ENCODE measurements at regions not wholly inside any gene's neighbourhood (a gene's known extent, or its start where the extent isn't known, plus 50 kb on each side); places are given as distances from the start of the nearest gene placed in this dataset.

GRCh38 chr2:236827997-236828396, 257.7 kb upstream of the COPS8 start:
- ATAC-seq = no peak
- BruUV-seq (replicated peaks) = no TSS peak
- Histone ChIP-seq H3K36me3 (ENCODE audit: control insufficient read depth, insufficient read depth, low read length) (no peaks in the 10 kb centered on the region), H3K9ac (ENCODE audit: insufficient read depth in 1 of 2, low read depth in 2 of 2, low read length in 2 of 2) (no peak overlapping the region), H3K4me1 (replicated peaks in 1 of 2; ENCODE audit: control insufficient read depth in 2 of 2, insufficient read depth in 2 of 2, low read length in 2 of 2) (no peaks in the 10 kb centered on the region; a peak in 1 of 5 replicates), H3K9me3 (replicated peaks; ENCODE audit: control insufficient read depth, insufficient read depth, low read depth, low read length) (no peaks in the 10 kb centered on the region), H4K20me1 (replicated peaks; ENCODE audit: control insufficient read depth, insufficient read depth, low read length) (no peaks in the 10 kb centered on the region), H3K4me2 (ENCODE audit: insufficient read depth, low read length) (no peak overlapping the region), H3K9me1 (ENCODE audit: control insufficient read depth, insufficient read depth, low read length) (no peaks in the 10 kb centered on the region), H3K27me3 (ENCODE audit: control insufficient read depth in 2 of 2, insufficient read depth in 2 of 2, low read length in 2 of 2) (peaks cover 0 to 5% of the 10 kb centered on the region in 2 experiments; a peak in 1 of 5 replicates), H3K4me3 (no peak overlapping the region), H3K27ac (ENCODE audit: extremely low read depth, low read depth, low read length) (no peak overlapping the region), H2AFZ (ENCODE audit: low read depth, low read length) (no peak overlapping the region), H3K79me2 (ENCODE audit: control insufficient read depth, insufficient read depth, low read length) (no peaks in the 10 kb centered on the region)
- ChIA-PET POLR2A (no interaction called here), CTCF (ENCODE audit: low intra/inter-chr PET ratio) (no interaction called here)
- in situ Hi-C loops (cut with MboI) = no loop called here
- intact Hi-C loops (cut with micrococcal nuclease) = no loop called here
- FAIRE-seq = no peak
- WGBS (ENCODE audit: insufficient coverage, low coverage, missing lambda C conversion rate) = 0% methylated on average over 3 of the region's 3 CpGs
- no peak for DNase-seq (ENCODE audit: extremely low read depth in 1 of 4, low spot score in 3 of 4)
- TF ChIP-seq GTF3C2 (IDR thresholded peaks at IDR 0.05; ENCODE audit: borderline replicate concordance, extremely low read depth, insufficient read length) = no peak
- TF ChIP-seq ZNF277 (CRISPR knock-in tag; IDR thresholded peaks at IDR 0.05; ENCODE audit: borderline replicate concordance) = no peak
- TF ChIP-seq KHSRP (IDR thresholded peaks at IDR 0.05) = no peak
- no peak for TF ChIP-seq SRSF1 (IDR thresholded peaks at IDR 0.05; ENCODE audit: low read depth, low read length)
- no peak for TF ChIP-seq ZBTB7A (IDR thresholded peaks at IDR 0.05; ENCODE audit: borderline replicate concordance, control insufficient read depth, low read depth, low read length)
- TF ChIP-seq ADNP (tag; IDR thresholded peaks at IDR 0.05) = no peak
- no peak for TF ChIP-seq TFAM (CRISPR knock-in tag; conservative IDR thresholded peaks at IDR 0.05)
- no peak for TF ChIP-seq TCFL5 (CRISPR knock-in tag; conservative IDR thresholded peaks at IDR 0.05)
- no peak for TF ChIP-seq HDAC3 (IDR thresholded peaks at IDR 0.05; ENCODE audit: borderline replicate concordance, partially characterized antibody)
- no peak for TF ChIP-seq ZC3H11A (IDR thresholded peaks at IDR 0.05; ENCODE audit: low read depth, low read length)
- TF ChIP-seq PRPF4 (IDR thresholded peaks at IDR 0.05; ENCODE audit: insufficient read depth, low read depth, low read length, poor library complexity, severe bottlenecking) = no peak
- TF ChIP-seq SREBF1 (IDR thresholded peaks at IDR 0.05; ENCODE audit: borderline replicate concordance, low read depth, low read length) = no peak
- TF ChIP-seq ZFPM2 (CRISPR knock-in tag; IDR thresholded peaks at IDR 0.05) = no peak
- no peak for TF ChIP-seq MLLT1 (IDR thresholded peaks at IDR 0.05)

All from K562 (cell line).